ENCODE measurements at regions not wholly inside any gene's neighbourhood (a gene's known extent, or its start where the extent isn't known, plus 50 kb on each side); places are given as distances from the start of the nearest gene placed in this dataset.
A peak's percentile ranks its signal among the peaks of the same experiment; 100 is the strongest.

GRCh38 chr15:95278532-95279245, 1047.3 kb downstream of the MCTP2 start:
- no peak for DNase-seq

- no peak for DNase-seq
Observed at GRCh38 chr15:95279277-95280019, 1048.1 kb downstream of the MCTP2 start.

- no peak for DNase-seq
Observed at GRCh38 chr15:95280711-95281110, 1049.3 kb downstream of the MCTP2 start.

GRCh38 chr15:95281470-95281869, 1049.0 kb upstream of the NR2F2 start:
- no peak for DNase-seq

GRCh38 chr15:95284492-95284891, 1046.0 kb upstream of the NR2F2 start:
- DNase-seq: no peak

DNA sequence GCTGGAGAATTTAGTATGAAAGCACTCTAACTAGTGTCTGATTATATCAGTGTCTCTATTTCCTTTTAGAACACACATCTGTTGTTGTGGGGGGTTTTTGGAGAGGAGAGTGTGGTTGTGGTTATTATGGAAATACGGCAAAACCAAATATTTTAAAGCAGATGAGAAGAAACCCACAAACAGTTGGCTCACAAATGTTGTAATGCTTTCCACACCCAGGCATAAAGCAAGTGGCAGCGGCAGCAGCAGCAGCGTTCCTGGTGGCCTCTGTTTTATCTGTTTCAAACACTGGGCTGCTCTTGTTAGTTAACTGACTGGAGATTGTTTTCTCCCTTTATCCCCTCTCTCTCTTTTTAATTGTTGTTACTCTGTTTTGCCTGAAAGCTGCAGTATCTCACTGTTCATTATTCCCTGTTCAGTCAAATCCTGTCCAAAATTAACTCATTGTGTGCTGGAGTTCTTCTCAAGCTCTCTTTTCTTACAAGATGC, 1045.5 kb upstream of the NR2F2 start:
- DNase-seq: no peak

- peak in 5 of 56 donors; percentile 7 to 28 (median 15) for DNase-seq
Observed at GRCh38 chr15:95286352-95286880, 1044.1 kb upstream of the NR2F2 start.

GRCh38 chr15:95287720-95288103, 1042.8 kb upstream of the NR2F2 start:
- DNase-seq: peak in 11 of 56 donors; percentile 5 to 31 (median 11)

- DNase-seq: no peak
Observed at GRCh38 chr15:95288626-95289025, 1041.9 kb upstream of the NR2F2 start.

GRCh38 chr15:95290176-95290974, 1040.1 kb upstream of the NR2F2 start:
- DNase-seq: no peak

GRCh38 chr15:95291898-95292472, 1038.5 kb upstream of the NR2F2 start:
- DNase-seq: peak in 1 of 56 donors; percentile 20

- DNase-seq: peak in 3 of 56 donors; percentile 10 to 15 (median 13)
Observed at GRCh38 chr15:95292785-95293450, 1037.6 kb upstream of the NR2F2 start.

- DNase-seq: no peak
Observed at GRCh38 chr15:95293456-95294031, 1037.0 kb upstream of the NR2F2 start.

DNA sequence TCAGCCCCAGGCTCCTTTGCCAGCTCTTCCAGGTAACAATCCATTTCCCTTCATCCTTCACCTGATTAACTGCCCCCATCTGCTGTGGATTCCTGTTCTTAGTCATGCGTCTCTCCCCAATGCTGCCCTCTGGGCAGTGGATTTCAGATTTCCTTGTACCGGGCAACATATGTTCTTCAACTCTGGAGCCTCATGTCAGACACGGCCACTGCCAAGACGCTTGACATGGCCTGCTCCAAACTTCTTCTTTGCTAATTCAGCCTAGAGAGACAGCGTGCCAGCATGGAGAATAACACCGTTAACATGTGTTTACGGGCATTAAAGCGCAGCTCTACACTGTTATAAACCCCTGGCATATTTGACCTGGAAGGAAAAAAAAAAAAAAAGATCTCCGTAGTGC, 1035.1 kb upstream of the NR2F2 start:
- DNase-seq: no peak

- no peak for DNase-seq
Observed at GRCh38 chr15:95295896-95296625, 1034.4 kb upstream of the NR2F2 start.

- DNase-seq: no peak
Observed at GRCh38 chr15:95296643-95297042, 1033.9 kb upstream of the NR2F2 start.

GRCh38 chr15:95298729-95299128, 1031.8 kb upstream of the NR2F2 start:
- no peak for DNase-seq

DNA sequence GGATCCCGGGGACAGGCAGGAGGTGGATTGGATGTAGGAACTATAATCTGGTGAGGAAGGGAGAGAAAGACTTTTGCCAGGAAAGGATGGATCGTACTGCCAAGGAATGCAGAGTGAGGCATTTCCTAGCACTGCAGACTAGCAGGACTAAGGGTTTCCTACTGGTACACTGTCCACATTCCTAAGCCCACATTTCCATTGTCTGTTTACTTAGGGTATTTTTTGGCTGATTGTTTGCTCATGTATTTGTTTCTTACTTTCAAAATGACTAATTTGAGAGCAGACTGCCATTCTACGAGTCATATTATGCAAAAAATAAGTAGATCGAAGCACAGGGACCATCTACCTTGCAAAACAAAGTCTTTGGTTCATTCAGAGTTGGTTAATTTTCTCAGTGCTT, 1029.5 kb upstream of the NR2F2 start:
- no peak for DNase-seq

- DNase-seq: no peak
Observed at GRCh38 chr15:95302206-95302605, 1028.3 kb upstream of the NR2F2 start.

DNA sequence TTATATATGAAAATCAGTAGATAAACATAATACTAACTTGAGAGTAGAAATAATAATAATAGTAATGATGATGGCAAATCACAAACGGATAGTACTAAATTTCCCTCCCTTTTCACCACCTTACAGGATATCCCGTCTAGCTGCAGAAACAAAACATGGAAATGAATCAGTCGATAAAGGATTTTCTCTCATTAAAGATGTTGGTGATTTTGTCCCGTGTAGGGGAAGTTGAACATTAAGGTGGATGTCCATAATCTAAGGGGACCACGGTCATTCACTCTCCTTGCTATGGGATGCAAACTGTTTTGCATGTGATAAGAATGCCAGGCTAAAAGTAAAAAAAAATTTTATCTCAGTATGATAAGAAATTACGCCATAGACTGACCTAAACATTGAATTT, 1027.7 kb upstream of the NR2F2 start:
- no peak for DNase-seq

Measured in amygdala (tissue), 56 donors.